Left ventricle myocardium superior (tissue), 1 donor: ENCODE measurements at regions not wholly inside any gene's neighbourhood (a gene's known extent, or its start where the extent isn't known, plus 50 kb on each side); places are given as distances from the start of the nearest gene placed in this dataset.

ENCODE experiments used
- ATAC-seq: fragments of 200-7000 bp; cut with Tn5 transposase; one replicate; pipeline ENCODE4 v1.9.1; 2020; ENCODE audit warnings: mild to moderate bottlenecking, moderate library complexity
- DNase-seq: peaks from one replicate; pipeline ENCODE4 v3.0.0-alpha.2; 2020
- intact Hi-C: fragments of 100-400 bp; cut with micrococcal nuclease; formaldehyde crosslinking; loops from one replicate; pipeline ENCODE4 v1.11.0; 2022
- donor health status: DM: no; HTN: yes; CAD: no; lungs with severe emphysema.

DNA sequence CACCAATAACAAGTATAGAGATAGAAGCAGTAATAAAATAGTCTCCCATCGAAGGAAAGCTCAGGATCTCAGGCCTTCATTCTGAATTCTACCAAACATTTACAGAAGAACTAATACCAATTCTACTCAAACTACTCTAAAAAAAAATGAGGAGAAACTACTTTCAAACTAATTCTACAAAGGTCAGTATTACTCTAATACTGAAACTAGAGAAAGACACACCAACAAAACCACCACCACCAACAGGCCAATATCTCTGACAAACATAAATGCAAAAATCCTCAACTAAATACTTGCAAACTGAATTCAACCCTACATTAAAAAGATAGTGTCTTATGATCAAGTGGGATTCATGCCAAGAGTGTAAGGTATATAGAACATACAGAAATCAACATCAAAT lies 1078.4 kb downstream of the KCNT2 start:
- intact Hi-C loops, result no loop called here
- DNase-seq, result no peak
- no peak for ATAC-seq

DNA sequence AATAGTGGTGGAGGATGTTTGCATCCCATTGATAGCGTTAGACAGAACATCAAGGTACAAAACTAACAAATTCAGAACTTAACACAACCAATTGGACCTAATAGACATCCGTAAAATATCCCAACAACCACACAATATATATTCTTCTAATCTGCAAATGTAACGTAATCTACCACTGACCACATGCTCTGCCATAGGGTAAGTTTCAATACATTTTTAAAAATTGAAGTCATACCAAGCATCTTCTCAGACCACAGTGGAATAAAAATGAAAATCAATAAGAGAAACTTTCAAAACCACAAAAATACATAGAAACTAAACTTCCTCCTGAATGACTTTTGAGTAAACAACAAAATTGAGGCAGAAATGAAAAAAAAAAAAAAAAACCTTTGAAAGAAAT lies 1087.5 kb downstream of the KCNT2 start:
- intact Hi-C loops, result no loop called here
- DNase-seq (no peak), ATAC-seq (no peak)

DNA sequence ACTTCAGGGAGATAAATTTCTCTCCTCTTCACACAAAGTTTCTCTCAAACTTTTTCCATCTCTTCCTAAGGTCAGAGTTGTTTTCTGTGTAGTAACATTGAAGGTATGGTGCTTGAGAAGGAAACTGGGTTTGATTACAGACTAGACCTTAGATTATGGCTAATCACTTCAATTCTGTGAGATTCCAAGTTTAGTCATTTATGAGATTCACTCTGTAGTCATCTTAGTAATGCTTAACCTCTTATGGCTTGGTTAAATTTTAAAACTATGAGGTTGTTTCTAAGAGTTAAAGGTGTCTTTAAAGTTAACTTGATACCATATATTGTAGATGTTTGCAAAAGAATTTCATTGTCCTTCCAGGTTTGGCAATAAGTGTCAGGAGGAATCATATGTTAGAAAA lies 1092.2 kb downstream of the KCNT2 start:
- no peak for ATAC-seq
- DNase-seq, result no peak
- intact Hi-C loops, result no loop called here

DNA sequence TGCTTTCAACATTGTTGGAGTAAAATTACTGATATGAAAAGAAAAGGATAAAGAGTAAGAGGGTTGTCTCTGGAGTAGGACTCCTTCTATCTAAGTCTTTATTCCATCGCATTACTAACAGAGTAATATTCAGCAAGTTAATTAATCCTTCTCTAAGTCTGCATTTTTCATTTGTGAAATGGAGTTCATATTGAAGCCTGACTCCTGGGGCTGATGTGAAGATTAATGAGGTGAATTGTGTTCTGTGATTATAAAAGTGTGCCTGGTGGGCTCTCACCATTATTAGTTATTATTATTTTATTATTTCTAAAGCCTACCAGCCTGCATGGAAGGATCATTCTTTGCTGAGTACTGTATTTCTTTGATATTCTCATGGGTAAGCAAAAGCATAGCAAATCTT lies 1096.7 kb downstream of the KCNT2 start:
- intact Hi-C loops, result no loop called here
- ATAC-seq (no peak), DNase-seq (no peak)

DNA sequence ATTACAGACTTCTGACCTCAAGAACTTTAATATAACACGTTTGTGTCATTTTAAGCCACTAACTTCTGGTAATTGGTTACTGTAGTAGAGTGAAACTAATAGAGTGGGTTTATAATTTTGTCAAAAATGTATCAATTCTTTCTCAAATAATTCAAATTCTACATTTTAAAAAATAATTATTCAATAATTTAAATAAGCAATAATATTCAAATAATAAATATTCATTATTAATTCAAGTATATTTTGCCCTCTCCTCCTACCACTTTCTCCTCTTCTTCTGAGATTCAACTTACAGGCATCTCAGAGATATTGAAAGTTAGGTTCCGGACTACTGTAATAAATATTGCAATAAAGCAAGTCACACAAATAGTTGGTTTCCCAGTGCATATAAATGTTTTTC lies 1107.1 kb downstream of the KCNT2 start:
- DNase-seq (no peak), ATAC-seq (no peak)
- intact Hi-C loops, result no loop called here

DNA sequence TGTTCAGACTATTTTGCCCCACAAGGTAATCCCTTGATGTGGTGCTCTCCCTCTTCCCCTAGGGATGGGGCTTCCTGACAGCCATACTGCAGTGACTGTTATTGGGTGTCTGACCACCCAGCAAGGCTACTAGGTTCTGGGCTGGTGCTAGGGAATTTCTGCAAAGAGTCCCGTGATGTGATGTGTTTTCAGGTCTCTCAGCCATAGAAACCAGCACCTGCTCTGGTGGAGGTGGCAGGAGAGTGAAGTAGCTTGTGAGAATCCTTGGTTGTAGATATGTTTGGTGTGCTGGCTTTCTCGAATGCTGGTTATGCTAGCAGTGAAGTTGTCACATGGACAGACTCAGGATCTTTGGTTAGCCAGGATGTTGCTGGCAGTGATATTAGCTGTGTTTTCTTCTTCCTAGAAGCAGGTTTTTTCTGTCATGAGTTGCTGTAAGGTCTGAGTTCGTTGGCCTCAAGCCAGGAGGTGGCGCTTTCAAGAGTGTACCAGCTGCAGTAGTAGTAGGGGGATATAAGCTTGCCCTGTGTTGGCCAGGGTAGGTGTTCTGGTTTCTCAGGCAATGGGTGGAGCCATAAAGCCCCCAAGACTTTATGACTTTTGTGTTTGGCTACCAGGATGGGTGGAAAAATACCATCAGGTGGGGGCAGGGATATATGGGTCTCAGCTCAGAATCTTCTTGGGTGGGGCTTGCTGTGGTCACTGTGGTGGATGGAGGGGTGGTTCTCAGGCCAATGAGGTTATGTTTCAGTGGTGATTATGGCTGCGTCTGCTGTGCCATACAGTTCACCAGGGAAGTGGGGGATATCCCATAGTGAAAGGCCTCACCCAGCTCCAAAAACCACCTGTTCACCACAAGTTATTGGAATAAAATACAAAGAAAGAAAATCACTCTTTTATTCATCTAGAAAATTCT lies 1112.3 kb downstream of the KCNT2 start:
- intact Hi-C loops, result no loop called here
- ATAC-seq (no peak), DNase-seq (no peak)

DNA sequence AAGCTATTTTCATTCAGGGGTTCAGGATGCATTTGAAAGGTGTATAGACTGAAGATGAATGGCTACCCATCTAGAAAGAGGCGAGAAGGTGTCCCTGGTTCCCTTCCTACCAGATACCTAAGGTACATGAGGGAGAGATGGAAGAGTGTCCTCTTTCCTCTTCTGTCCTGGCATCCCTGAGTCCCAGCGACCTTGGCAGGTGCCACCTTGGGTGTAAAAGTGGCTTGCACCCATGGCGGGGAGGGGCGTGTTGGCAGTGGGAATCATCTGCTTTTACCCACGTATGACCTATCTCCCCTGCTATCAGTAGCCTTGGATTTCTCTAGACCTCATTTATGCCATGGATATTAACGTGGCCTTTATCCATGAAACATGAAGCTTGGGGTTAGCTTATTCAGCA lies 1126.1 kb downstream of the KCNT2 start:
- ATAC-seq (no peak), DNase-seq (no peak)
- intact Hi-C loops, result no loop called here

DNA sequence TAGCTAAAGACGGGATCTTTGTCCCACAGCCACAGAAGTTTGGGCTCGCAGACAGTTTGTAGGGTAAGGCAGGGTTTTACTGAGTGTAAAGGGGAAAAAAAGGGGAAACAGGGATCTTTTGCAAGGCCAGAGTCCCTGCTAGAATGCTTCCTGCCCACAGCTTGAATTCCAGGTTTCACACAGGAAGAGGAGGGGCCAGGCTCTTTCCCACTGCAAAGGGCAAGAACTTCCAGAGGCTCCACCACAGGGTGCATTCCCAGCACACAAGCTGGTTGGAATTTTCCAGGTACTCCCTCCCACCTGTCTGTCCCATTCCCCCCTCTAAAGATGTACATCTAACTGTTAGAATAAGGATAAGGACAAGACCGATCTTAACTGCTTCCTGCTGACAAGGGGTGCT lies 1126.9 kb downstream of the KCNT2 start:
- intact Hi-C loops, result no loop called here

DNA sequence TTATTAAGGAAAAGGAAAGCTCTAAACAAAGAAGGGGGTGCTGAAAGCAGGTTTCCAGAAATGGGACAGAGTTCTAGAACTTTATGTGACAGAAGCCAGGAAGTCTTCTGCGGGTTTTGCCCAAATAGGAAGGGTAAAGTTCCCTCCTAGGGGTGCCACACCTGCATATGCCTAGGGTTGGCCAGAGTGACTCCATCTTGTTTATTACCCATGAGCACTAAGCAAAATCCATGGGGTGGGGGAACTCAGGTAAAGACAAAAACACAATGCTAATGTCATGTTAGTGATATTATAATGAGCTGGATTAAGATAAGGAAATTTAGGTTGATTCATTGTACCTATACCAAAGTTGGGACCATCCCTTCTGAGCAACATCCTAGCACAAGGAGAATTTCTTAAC lies 1132.7 kb downstream of the KCNT2 start:
- DNase-seq (no peak), ATAC-seq (no peak)
- intact Hi-C loops, result no loop called here

More for the DNA sequence above, 1126.9 kb downstream of the KCNT2 start:
- ATAC-seq, result no peak
- DNase-seq, result no peak

DNA sequence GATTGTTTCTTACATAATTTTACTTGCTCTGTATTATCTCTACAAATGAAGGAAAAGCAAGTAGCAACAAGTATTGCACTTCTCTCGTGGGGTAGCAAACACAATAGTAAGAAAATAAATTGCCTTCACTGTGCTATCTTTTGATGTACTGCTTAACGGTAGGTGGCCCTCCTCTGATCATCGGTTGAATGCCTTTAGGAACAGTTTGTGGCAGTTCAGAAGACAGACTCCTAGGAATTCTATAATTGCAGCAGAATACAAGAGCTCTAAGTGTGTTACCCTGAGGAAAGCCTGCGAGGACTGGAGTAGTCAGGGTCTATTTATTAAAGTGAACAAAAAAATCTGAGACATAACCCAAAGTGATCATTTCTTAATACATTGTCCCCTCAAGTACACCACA lies 1135.9 kb downstream of the KCNT2 start:
- ATAC-seq (no peak), DNase-seq (no peak)
- intact Hi-C loops, result no loop called here

DNA sequence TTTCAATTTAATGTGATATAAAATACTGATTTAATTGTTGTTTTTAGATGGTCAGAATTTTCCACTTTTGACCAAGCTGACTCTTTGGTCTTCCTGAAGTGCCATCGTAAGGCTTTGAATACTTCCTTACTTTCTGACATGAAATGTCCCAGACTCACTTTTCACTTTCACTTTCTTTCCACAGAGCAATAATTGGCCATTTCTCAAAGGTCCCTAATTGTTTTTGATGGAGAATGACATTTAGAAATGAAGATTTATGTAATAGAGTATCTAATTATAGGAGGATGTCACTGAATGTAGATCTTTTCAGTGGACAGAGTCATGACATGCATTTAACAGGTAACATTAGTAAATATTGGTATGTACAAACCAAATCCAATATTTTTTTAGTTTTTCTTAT lies 1141.6 kb downstream of the KCNT2 start:
- ATAC-seq (no peak), DNase-seq (no peak)
- intact Hi-C loops, result no loop called here

DNA sequence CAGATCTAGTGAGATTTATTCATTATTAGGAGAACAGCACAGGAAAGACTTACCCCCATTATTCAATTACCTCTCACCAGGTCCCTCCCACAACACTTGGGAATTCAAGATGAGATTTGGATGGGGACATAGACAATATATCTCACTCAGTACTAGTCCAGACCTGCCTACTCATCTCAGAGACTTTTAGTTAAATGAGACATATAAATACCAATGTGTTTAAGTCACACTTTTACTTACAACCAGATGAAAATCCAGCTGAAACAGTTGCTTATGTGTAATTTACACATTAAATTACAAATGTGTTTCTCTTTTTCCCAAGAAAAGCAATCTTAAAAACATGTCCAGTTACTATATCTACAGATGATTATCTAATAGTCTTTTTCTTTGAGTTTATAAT lies 1145.6 kb downstream of the KCNT2 start:
- intact Hi-C loops, result no loop called here
- DNase-seq (no peak), ATAC-seq (no peak)

DNA sequence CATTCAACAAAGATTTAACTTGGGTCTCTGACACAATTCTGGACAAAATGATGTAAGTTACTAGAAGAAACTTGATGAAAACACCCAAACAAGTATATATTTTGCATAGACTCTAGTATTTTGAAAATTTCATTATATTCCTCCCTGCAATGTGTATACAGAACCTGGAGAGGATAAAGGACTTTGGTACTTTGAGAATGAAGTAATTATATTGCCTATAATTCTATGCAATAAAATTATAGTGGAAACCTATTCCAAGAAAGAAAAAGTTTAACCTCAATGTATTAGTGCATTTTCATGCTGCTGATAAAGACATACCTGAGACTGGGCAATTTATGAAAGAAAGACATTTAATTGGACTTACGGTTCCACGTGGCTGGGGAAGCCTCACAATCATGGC lies 1146.1 kb downstream of the KCNT2 start:
- intact Hi-C loops, result no loop called here
- no peak for DNase-seq
- no peak for ATAC-seq

DNA sequence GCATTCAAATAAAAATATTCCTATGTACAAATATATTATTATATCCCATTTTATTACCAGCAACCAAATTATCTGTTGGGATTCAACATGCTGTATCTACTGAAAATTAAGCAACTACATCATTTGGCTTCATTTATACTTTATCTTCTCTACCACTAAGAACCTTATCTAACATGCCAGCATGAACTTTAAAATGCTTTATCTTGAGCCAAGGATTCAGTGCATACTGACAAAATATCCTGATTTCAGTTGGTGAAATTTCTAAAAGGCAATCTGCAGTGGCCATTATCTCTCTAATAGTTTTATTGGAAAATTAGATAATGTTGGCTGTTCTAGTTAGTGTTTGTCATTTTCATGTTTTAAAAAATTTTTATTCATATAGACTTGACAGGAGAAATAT lies 1149.9 kb downstream of the KCNT2 start:
- ATAC-seq (no peak), DNase-seq (no peak)
- intact Hi-C loops, result no loop called here

DNA sequence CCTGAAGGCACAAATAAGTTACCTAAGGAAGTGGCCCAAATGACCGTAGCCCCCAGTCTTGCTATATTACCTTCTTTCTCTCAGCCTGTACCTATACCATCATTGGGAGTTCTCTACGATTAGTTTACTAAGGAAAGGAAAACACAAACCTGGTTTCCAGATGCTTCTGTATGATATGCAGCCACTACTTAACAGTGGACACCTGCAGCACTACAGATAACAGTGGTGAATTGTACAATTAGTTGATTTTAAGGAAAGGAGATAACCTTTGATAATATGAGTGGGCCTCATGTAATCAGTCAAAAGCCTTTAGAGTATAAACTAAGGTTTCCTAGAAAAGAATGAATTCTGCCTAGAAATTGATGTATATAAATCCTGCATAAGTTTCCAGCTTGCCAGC lies 1157.4 kb downstream of the KCNT2 start:
- no peak for ATAC-seq
- intact Hi-C loops, result no loop called here
- DNase-seq, result no peak

DNA sequence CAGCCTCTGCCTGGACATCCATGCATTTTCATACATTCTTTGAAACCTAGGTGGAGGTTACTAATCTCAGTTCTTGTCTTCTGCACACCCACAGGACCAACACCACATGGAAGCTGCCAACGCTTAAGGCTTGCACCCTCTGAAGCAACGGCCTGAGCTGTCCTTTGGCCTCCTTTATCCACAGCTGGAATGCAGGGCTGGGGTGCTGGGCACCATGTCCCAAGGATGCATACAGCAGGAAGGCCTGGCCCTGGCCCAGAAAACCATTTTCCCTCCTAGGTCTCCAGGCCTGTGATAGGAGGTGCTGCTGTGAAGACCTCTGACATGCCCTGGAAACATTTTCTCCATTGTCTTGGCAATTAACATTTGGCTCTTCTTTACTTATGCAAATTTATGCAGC lies 1168.6 kb downstream of the KCNT2 start:
- intact Hi-C loops, result no loop called here
- DNase-seq (no peak), ATAC-seq (no peak)

DNA sequence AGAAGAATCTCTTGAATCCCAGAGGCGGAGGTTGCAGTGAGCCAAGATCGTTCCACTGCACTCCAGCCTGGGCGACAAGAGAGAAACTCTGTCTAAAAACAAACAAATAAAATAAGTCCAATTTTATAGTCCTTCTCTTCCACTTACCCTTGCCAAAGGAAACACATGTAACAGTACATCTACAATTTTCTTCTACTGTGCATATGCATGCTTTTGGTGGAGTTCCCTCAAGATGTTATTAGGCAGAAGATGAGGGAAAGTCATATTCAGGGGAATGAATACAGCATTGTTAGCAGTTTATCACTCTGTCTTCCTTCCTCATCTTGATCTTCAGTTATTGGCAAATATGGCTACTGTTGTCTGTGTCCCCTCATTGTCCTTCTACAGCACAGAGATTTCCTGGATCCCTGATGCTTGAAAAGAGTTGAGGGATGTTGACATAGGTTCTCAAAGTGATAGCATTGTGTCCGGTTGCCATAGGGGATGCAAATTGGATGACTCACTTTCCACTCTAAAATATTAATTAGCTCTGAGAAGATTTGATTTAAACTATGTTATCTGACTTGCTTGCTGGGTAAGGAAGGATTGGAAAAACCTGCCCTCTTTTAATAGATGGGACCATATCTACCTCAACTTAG lies 1173.6 kb downstream of the KCNT2 start:
- DNase-seq (no peak), ATAC-seq (no peak)
- intact Hi-C loops, result no loop called here

DNA sequence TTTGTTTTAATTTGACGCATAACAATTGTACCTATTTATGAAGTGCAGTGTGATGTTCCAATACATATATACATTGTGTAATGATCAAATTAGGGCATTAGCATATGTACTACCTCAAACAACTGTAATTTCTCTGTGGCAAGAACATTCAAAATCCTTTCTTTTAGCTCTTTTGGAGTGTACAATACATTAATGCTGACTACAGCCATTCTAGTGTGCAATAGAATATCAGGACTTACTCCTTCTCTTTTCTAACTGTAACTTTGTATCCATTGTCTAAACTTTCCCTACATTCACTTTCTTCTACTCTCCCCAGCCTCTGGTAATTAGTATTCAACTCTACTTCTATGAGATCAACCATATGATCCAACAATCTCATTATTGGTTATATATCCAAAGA lies 1177.4 kb downstream of the KCNT2 start:
- intact Hi-C loops, result no loop called here
- DNase-seq (no peak), ATAC-seq (no peak)

DNA sequence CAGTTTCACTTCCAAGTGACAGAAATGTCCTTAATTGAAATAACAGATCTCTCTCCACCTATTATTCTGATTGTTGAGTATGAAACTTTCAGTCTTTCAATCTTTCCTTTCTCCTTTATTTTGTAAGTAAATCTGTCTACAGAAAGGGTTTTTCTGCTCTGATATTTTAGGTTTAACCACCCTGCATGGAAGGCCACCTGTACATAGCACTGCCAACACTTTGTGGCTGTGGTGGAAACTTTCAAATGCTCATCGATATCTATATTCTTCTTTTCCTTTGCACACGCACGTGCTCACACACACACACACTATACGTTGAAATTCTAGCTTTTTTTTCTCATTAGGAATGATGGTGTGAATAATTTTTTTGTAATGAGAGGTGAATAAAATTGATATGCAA lies 1179.3 kb downstream of the KCNT2 start:
- intact Hi-C loops, result no loop called here
- ATAC-seq (no peak), DNase-seq (no peak)

DNA sequence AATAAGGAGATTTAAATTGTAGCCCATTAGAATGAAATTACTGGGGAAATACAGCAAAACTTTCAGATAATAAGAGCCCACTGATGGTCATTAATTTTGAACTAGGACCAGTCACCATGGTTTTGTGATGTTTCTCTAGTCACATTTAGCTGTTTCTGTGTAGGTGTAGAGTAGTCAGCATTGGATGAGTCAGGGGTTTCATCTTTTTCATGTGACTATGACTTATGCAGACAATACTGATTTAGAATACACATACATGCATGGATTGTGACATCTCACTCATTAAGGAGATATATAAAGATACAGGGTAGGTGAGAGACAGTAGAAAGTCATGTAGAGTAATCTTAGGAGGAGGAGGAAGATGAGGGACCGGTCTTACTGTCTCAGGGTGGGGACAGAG lies 1192.7 kb downstream of the KCNT2 start:
- intact Hi-C loops, result no loop called here
- DNase-seq, result no peak
- ATAC-seq, result no peak

DNA sequence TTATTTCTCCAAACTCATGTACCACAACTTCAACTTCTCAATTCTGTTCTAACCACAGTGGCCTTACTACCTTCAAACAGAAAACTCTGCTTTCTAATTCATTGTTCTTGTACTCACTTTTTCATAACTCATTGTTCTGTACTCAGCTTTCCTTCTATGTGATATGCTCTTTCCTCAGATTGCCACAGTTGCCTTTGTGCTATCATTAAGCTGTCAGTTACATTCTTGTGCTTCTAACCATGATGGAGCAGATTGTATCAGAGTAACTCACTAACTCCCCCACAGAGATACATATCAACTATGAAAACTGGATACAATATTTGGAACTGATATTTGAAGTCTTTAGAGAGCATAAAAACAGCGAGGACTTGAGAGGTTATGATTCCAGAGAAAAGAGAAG lies 1213.7 kb downstream of the KCNT2 start:
- no peak for DNase-seq
- intact Hi-C loops, result no loop called here
- ATAC-seq, result no peak
